IPS DF 6.9 (cell line): ENCODE measurements at regions not wholly inside any gene's neighbourhood (a gene's known extent, or its start where the extent isn't known, plus 50 kb on each side); places are given as distances from the start of the nearest gene placed in this dataset.

Source experiments
- DNase-seq: peaks from one replicate; pipeline ENCODE4 v3.0.0-alpha.2; 2013; ENCODE audit warnings: low read depth, low spot score
- H3K27ac ChIP-seq: one replicate; pipeline ENCODE4 v1.5.1; 2013; ENCODE audit warnings: low read length, control low read depth
- H3K27me3 ChIP-seq: 2 replicates; pipeline ENCODE4 v1.6.1; 2013; ENCODE audit warnings: mild to moderate bottlenecking, low read length; ENCODE audit not compliant: control insufficient read depth, insufficient read depth
- H3K36me3 ChIP-seq: 2 replicates; pipeline ENCODE4 v1.6.1; 2013; ENCODE audit warnings: low read length; ENCODE audit not compliant: control insufficient read depth, insufficient read depth
- H3K4me1 ChIP-seq: 2 replicates; pipeline ENCODE4 v1.6.1; 2013; ENCODE audit warnings: low read length; ENCODE audit not compliant: control insufficient read depth, insufficient read depth
- H3K4me3 ChIP-seq: 2 replicates; pipeline ENCODE4 v1.5.1; 2013; ENCODE audit warnings: mild to moderate bottlenecking, low read length
- H3K9me3 ChIP-seq: 2 replicates; pipeline ENCODE4 v1.6.1; 2013; ENCODE audit warnings: low read length, inconsistent platforms; ENCODE audit not compliant: control insufficient read depth, insufficient read depth
- WGBS: extraction: QIAGEN DNeasy Blood & Tissue Kit; methylation state at CpG from one replicate; pipeline ENCODE4 v1.1.7; 2013; ENCODE audit warnings: mixed read lengths, missing lambda C conversion rate; ENCODE audit not compliant: insufficient read length, insufficient coverage; 5-methylcytosine and 5-hydroxymethylcytosine counted together

DNA sequence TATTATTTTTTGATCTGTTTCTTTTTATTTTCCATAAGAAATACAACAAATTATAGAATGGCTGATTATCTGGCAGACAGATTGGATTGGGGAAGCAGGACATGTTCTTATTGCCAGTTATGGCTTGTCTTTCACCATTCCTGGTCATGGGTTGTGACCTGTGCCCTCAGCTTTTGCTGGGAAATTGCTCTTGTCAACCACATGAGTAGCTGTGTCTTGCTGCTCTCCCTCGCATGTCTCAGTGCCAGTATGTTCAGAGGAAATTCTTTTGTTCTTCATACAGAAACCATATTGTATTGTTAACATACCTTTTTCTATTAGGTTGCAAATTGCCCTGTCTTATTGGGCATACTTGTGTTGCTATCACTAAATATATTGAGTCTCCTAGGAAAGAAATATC, 344.1 kb downstream of the OSTF1 start:
- no CpG with 5 or more reads among the region's 1 CpG for WGBS
- no peak for DNase-seq
- Histone ChIP-seq H3K9me3 (no peaks in the 10 kb centered on the region), H3K27ac (no peak overlapping the region), H3K36me3 (no peaks in the 10 kb centered on the region), H3K4me1 (no peaks in the 10 kb centered on the region), H3K27me3 (no peaks in the 10 kb centered on the region), H3K4me3 (no peak overlapping the region)

DNA sequence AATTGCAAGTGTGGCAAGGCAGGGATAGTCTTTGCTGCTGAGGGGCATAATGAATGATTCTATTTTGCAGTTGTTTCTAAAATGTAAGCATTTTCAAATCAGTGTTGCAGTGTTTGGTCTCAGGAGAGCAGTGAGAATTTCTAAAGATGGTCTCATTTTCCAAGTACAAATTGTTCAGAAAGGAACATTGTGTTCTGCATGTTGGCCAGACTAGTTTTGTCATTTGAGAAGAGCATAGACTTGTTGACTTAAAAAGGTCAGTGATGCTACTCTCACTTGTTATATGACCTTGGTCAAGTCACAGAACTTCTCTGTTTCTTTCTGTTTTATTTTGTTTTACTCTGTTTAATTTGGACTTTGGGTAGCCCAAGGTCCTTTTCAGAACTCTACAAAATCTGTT, 344.6 kb downstream of the OSTF1 start:
- H3K27me3 ChIP-seq = no peaks in the 10 kb centered on the region
- no peak for DNase-seq
- no peaks in the 10 kb centered on the region for H3K36me3 ChIP-seq
- H3K27ac ChIP-seq = no peak overlapping the region
- no peak overlapping the region for H3K4me3 ChIP-seq
- no peaks in the 10 kb centered on the region for H3K4me1 ChIP-seq
- no peaks in the 10 kb centered on the region for H3K9me3 ChIP-seq

DNA sequence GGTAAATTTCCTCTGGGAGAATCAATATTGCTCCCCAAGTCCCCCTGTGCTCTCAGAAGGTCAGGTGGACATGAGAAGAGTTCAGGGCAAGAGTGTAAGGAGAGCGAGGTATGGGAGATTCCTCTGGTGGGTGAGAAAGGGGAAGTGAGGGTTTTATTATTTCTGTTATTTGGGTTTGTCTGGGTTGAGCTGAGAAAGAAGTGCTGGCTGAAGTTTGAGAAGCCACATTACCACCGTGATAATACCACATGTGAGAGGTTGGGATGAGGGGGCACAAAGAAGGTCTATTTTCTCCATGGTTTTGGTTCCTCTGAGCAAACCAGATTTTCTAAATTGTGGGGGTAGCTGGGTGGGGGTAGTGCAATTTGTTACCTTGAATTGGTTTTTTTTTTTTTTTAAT, 350.4 kb downstream of the OSTF1 start:
- no peak for DNase-seq
- H3K27me3 ChIP-seq = no peaks in the 10 kb centered on the region
- H3K27ac ChIP-seq = no peak overlapping the region
- no peaks in the 10 kb centered on the region for H3K9me3 ChIP-seq
- no peaks in the 10 kb centered on the region for H3K36me3 ChIP-seq
- no peaks in the 10 kb centered on the region; the same call in 1 of the 2 replicates for H3K4me1 ChIP-seq
- 100% methylated on average over 1 of the region's 2 CpGs for WGBS
- H3K4me3 ChIP-seq = no peak overlapping the region

DNA sequence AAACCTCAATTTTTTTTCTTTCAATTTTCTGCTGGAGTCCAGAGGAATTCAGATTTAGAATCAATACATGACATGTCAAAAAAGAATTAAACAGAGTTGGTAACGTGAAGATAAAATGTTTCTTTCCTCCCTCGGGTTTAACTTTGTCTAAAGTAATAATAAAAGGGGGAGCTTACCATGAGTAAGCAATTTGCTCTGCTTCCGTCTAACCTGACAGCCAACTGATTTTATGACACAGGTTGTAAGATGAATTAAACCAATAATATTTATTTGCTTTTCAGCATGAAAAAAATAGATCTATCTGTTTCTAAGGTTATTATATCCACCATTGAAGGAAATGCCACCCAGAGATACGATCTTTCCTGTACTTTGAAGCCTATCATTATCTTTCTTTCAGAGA, 352.6 kb downstream of the OSTF1 start:
- Histone ChIP-seq H3K9me3 (no peaks in the 10 kb centered on the region), H3K27ac (no peak overlapping the region), H3K4me1 (no peaks in the 10 kb centered on the region; the same call in 1 of the 2 replicates), H3K27me3 (no peaks in the 10 kb centered on the region), H3K4me3 (no peak overlapping the region), H3K36me3 (no peaks in the 10 kb centered on the region)
- no peak for DNase-seq
- WGBS = no CpG with 5 or more reads among the region's 4 CpGs

DNA sequence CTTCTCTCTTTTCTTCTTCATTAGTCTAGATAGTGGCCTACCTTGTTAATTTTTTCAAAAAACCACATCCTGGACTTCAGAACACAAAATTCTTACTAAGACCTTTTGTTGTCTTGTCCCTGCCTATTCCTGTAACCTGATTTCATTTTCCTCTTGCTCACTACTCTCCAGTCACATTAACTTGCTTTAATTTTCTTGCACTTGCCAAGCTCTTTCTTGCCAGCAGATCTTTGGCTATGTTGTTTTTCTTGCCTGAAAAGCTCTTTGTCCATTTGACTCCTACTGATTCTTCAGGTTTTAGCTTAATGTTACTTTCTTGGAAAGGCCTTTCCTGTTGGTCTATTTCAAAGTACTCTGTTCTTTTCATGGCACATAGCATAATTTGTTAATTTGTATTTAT, 356.8 kb downstream of the OSTF1 start:
- no peak overlapping the region for H3K4me3 ChIP-seq
- no peaks in the 10 kb centered on the region for H3K36me3 ChIP-seq
- no peaks in the 10 kb centered on the region for H3K27me3 ChIP-seq
- no peak for DNase-seq
- H3K27ac ChIP-seq = no peak overlapping the region
- no peaks in the 10 kb centered on the region for H3K9me3 ChIP-seq
- H3K4me1 ChIP-seq = peaks cover 2% of the 10 kb centered on the region; the same call in 1 of the 2 replicates

DNA sequence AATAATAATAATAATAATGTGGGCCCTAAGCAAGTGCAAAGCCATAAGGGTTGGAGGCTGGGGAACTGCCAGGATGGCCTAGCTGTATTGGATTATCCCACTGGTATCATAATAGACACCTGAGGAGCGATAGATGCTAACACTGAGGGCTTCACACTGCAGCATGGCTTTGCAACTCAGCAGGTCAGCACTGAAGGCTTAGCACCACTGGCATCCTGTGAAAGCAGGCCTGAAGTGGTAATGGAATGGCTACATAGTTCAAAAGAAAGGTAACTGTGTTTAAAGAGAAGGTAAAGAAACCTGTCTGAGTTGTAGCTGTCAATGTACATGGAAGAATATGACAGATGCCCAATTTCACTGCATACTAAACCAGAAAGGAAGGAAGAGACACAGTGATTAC, 359.0 kb downstream of the OSTF1 start:
- DNase-seq = no peak
- H3K36me3 ChIP-seq = no peaks in the 10 kb centered on the region
- H3K27me3 ChIP-seq = no peaks in the 10 kb centered on the region
- no peaks in the 10 kb centered on the region for H3K9me3 ChIP-seq
- no peak overlapping the region for H3K27ac ChIP-seq
- H3K4me3 ChIP-seq = no peak overlapping the region
- no CpG with 5 or more reads among the region's 1 CpG for WGBS
- peaks cover 2% of the 10 kb centered on the region; the same call in 1 of the 2 replicates for H3K4me1 ChIP-seq

DNA sequence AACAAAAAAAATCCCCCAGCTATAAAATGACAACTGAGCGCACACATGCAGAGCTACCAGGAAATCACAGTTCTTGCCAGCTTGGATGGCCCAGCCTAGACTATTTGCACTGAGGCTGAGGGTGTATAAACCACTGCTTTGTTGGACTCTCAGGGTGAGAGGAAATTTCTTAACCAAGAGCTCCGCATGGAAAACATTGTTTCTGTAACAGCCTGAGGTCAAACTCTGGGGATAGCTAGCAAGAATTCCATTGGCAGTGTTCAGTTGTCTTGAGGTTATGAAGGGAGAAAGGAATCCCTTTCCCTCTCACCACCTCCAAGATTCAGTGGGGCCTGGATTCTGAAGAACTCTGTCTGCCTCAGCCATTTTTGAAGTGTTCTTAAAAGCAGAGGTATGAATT, 360.0 kb downstream of the OSTF1 start:
- Histone ChIP-seq H3K36me3 (no peaks in the 10 kb centered on the region), H3K4me3 (no peak overlapping the region), H3K4me1 (peaks cover 2% of the 10 kb centered on the region; the same call in 1 of the 2 replicates), H3K27me3 (no peaks in the 10 kb centered on the region), H3K27ac (no peak overlapping the region), H3K9me3 (no peaks in the 10 kb centered on the region)
- WGBS = no CpG with 5 or more reads among the region's 2 CpGs
- no peak for DNase-seq

DNA sequence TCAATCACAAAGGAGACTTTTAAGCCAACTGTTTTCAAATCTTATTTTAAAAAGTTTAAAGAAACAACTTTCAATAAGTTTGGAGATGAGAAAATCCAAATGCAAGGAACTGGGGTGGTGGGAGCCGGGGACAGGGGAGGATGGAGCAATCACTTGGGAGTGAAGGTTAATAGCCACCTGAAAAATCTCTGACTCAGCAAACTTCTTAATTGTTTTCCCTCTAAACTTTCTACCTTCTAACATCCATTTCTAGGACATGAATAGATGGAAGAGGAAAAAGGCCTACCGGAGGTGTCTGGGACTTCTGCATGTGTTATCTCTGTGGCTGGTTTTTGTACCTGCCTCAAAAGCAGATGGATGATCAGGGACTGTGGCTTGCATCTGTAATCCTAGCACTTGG, 360.6 kb downstream of the OSTF1 start:
- Histone ChIP-seq H3K27me3 (no peaks in the 10 kb centered on the region), H3K4me3 (no peak overlapping the region), H3K27ac (no peak overlapping the region), H3K9me3 (no peaks in the 10 kb centered on the region), H3K36me3 (no peaks in the 10 kb centered on the region), H3K4me1 (0 out of 2 replicates have a peak, but pooled peaks cover 2% of the 10 kb centered on the region)
- no peak for DNase-seq
- WGBS = no CpG with 5 or more reads among the region's 2 CpGs

DNA sequence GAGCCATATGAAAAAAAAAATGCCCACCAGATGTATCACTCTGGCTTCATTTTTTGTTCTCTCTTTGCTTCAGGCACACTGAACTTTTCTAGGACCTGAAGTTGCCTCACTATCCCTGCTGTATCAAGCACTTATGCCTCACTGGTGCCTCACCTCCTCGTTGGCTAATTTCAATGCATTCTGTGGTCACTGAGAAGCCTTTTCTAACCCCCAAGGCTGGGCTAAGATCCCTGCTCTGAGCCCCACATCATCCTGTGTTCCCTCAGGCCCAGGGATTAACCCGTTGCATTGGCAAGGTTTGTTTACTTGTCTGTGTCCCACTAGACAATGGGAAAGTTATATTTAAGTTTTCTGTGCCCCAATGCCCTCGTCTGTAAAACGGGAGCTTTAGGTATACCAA, 362.7 kb downstream of the OSTF1 start:
- no peak for DNase-seq
- Histone ChIP-seq H3K4me1 (0 out of 2 replicates have a peak, but pooled peaks cover 2% of the 10 kb centered on the region), H3K36me3 (no peaks in the 10 kb centered on the region), H3K9me3 (no peaks in the 10 kb centered on the region), H3K27me3 (no peaks in the 10 kb centered on the region), H3K4me3 (no peak overlapping the region), H3K27ac (no peak overlapping the region)
- no CpG with 5 or more reads among the region's 4 CpGs for WGBS

DNA sequence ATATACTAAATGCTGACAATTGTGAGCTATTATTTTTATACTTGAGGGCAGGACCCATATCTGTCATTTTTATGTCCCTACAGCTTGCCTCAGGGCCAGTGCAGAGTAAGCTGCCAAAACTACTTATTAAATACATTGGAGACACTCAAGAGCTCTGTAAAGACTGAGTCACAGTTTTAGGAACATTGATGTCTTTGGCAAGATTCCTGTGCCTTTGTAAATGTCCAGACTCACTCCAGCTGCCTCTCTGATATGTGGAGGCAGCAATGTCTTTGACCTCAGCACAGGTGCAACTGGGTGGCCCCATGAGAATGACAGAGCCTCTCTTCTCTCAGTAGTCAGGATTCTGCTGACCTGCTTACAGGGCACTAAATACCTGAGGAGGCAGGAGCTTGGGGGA, 363.2 kb downstream of the OSTF1 start:
- Histone ChIP-seq H3K36me3 (no peaks in the 10 kb centered on the region), H3K4me3 (no peak overlapping the region), H3K4me1 (0 out of 2 replicates have a peak, but pooled peaks cover 2% of the 10 kb centered on the region), H3K9me3 (no peaks in the 10 kb centered on the region), H3K27ac (no peak overlapping the region), H3K27me3 (no peaks in the 10 kb centered on the region)
- no peak for DNase-seq

DNA sequence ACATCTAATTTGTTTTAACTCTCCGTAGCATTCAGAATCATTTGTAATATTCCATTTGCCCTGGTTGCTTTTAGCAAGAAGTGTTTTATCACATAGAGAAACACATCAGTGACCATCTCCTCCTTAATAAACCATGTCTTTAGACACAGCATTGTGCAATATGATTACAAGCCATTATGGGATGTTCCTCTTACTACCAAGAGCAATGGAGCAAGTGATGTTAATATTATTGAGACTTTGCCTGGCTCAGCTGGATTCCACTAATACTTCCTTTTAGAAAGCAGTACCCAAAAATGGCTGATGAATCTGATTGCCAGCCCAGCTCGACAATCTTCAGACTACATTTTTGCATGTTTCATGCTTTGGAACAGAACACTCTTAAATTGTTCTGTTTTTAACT, 364.2 kb downstream of the OSTF1 start:
- Histone ChIP-seq H3K4me3 (no peak overlapping the region), H3K4me1 (0 out of 2 replicates have a peak, but pooled peaks cover 2% of the 10 kb centered on the region), H3K27ac (no peak overlapping the region), H3K27me3 (no peaks in the 10 kb centered on the region), H3K36me3 (no peaks in the 10 kb centered on the region), H3K9me3 (no peaks in the 10 kb centered on the region)
- no peak for DNase-seq
- no CpG with 5 or more reads among the region's 2 CpGs for WGBS
